GM12891 (cell line): ENCODE measurements at regions not wholly inside any gene's neighbourhood (a gene's known extent, or its start where the extent isn't known, plus 50 kb on each side); places are given as distances from the start of the nearest gene placed in this dataset.
"Not testable (repeated sequence)": the region's sequence is repeated elsewhere in the genome, so short reads cannot be mapped to it uniquely, and the experiment has no call there.

ENCODE experiments used
- DNase-seq: peaks from one replicate; pipeline ENCODE4 v3.0.0; 2011; ENCODE audit warnings: low spot score; ENCODE audit not compliant: insufficient read length
- FAIRE-seq: peaks from 2 replicates; lab custom pipeline; 2011; peaks lifted over from hg19 to GRCh38; lab: Jason Lieb, UNC
- PAX5 ChIP-seq: IDR thresholded peaks from 2 replicates; pipeline ENCODE4 v1.6.1; 2011; ENCODE audit warnings: low read length, moderate library complexity, mild to moderate bottlenecking; ENCODE audit not compliant: insufficient read depth, severe bottlenecking
- POLR2A ChIP-seq: IDR thresholded peaks from 2 replicates; pipeline ENCODE4 v1.6.1; 2011; ENCODE audit warnings: low read depth, low read length, control low read depth
- POLR2AphosphoS5 ChIP-seq: IDR thresholded peaks from 2 replicates; pipeline ENCODE4 v1.6.1; 2011; ENCODE audit warnings: low read depth, low read length, control low read depth
- POU2F2 ChIP-seq: IDR thresholded peaks from 2 replicates; pipeline ENCODE4 v1.6.1; 2011; ENCODE audit warnings: low read depth, mild to moderate bottlenecking, control low read depth, low read length, moderate library complexity
- SPI1 ChIP-seq: IDR thresholded peaks from 2 replicates; pipeline ENCODE4 v1.6.1; 2011; ENCODE audit warnings: low read depth, low read length, control low read depth
- TAF1 ChIP-seq: IDR thresholded peaks from 2 replicates; pipeline ENCODE4 v1.6.1; 2011; ENCODE audit warnings: low read depth, low read length, control low read depth

DNA sequence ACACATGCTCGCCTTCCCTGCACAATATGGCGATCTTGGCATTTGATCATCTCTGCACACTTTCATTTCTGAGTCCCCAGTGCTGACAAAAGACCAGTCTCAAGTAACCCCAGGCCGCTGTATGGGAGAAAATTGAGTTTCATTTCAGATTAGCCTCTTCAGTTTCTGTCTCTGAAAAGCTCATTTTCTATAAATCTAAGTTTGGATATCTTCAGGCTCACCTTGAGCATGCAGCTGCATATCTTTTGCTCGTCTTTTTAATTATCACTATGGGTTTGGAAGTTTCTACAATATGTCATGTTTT, 169.1 kb upstream of the MAST4 start:
- no peak for FAIRE-seq
- TF ChIP-seq PAX5 (no peak), SPI1 (no peak), TAF1 (no peak), POLR2A (no peak), POLR2AphosphoS5 (no peak), POU2F2 (no peak)

DNA sequence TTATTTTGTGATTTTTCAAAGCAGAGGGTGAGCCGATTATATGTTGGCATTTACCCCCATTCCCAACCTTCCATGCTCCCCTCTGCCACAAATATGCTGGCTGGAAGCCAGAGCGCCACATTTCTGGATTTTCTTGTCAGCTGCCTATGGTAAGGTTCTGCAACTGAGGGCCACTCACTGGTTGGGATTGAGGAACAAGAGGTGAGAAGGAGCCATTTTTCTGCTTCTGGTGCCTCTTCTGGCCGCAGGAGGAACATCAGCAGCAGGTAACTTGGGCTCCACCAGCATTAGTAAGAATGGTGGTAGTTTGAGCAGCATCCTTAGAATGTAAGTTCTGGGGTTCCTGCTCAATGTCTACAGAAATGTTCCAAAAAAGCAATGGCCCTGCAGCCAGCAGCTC, 159.5 kb upstream of the MAST4 start:
- TF ChIP-seq POLR2A (no peak), PAX5 (no peak), POLR2AphosphoS5 (no peak), TAF1 (no peak), POU2F2 (no peak), SPI1 (no peak)
- DNase-seq (no peak), FAIRE-seq (no peak)

More for the DNA sequence above, 169.1 kb upstream of the MAST4 start:
- DNase-seq: no peak

DNA sequence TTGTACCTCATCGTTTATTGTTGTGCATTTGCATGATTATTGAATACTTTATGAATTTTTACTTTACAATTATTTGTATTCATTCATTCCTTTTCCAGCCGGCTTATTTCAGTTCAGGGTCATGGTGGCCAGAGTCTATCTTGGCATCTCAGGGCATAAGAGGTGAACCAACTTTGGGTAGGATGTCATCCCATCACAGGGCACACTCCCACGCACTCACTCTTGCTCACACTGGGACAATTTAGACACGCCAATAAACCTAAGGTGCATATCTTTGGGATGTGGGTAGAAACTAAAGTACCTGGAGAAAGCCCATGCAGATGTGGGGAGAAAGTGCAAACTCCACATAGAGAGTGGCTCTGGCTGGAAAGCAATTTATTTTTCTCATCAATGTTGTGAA, 158.1 kb upstream of the MAST4 start:
- no peak for FAIRE-seq
- no peak for DNase-seq
- TF ChIP-seq SPI1 (no peak), TAF1 (no peak), PAX5 (no peak), POLR2AphosphoS5 (no peak), POLR2A (no peak), POU2F2 (no peak)

- FAIRE-seq (no peak), DNase-seq (no peak)
- TF ChIP-seq POLR2A: no peak
- TF ChIP-seq SPI1: no peak
- TF ChIP-seq POLR2AphosphoS5: no peak
- TF ChIP-seq PAX5: no peak
- TF ChIP-seq TAF1: no peak
- TF ChIP-seq POU2F2: no peak
Observed at GRCh38 chr5:66438696-66439095, 157.5 kb upstream of the MAST4 start.

- FAIRE-seq (no peak), DNase-seq (no peak)
- peak; percentile 91 for TF ChIP-seq PAX5
- no peak for TF ChIP-seq TAF1
- TF ChIP-seq POU2F2: no peak
Observed at GRCh38 chr5:66440202-66440680, 156.0 kb upstream of the MAST4 start.

GRCh38 chr5:66441351-66441750, 154.8 kb upstream of the MAST4 start:
- DNase-seq (no peak), FAIRE-seq (no peak)
- TF ChIP-seq POLR2A (no peak), POU2F2 (no peak), TAF1 (no peak), SPI1 (no peak), PAX5 (no peak), POLR2AphosphoS5 (no peak)

GRCh38 chr5:66442951-66443445, 153.2 kb upstream of the MAST4 start:
- TF ChIP-seq POLR2AphosphoS5: no peak
- no peak for TF ChIP-seq POU2F2
- TF ChIP-seq SPI1: no peak
- DNase-seq (no peak), FAIRE-seq (no peak)

DNA sequence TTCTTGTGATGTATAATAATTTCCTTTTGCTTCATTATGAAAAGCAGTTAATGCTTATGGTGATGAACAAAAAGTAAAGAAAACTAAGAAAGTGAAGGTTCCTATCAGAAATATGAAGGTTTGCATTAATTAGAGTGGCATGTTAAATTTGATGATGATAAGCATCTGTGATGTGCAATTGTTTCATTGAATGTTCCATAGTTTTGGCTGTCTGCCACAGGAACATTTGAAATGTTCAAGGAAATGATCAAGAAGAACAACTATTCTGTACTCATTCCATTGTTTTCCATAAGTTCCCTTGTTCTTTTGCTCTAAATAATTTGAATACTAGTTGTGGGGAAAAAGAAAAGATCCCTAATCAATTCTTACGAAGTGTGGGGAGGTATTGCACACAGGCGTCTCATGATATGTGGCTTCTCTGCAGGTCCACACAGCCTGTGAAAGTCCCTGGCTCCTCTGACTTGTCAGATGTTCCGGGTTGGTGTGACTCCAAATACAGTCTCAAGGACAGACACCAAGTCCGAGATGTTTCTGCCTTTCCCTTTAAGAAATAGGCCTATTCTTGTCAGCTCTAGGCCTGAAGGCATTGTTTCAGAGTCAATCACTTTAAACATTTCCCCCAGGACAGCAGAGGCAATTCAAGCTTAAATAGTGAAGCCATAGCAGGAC, 152.6 kb upstream of the MAST4 start:
- no peak for DNase-seq
- no peak for FAIRE-seq
- no peak for TF ChIP-seq POLR2A
- no peak for TF ChIP-seq TAF1
- no peak for TF ChIP-seq POU2F2
- TF ChIP-seq SPI1: no peak
- no peak for TF ChIP-seq PAX5
- no peak for TF ChIP-seq POLR2AphosphoS5

- not testable (repeated sequence) for FAIRE-seq, DNase-seq
Observed at GRCh38 chr5:66448070-66448469, 148.1 kb upstream of the MAST4 start.

- TF ChIP-seq PAX5 (no peak), POU2F2 (no peak), POLR2A (no peak), SPI1 (no peak)
- DNase-seq (no peak), FAIRE-seq (no peak)
Observed at GRCh38 chr5:66450237-66450636, 146.0 kb upstream of the MAST4 start.

- DNase-seq (no peak), FAIRE-seq (no peak)
- TF ChIP-seq POLR2A: no peak
- no peak for TF ChIP-seq POLR2AphosphoS5
- TF ChIP-seq SPI1: no peak
- no peak for TF ChIP-seq TAF1
- TF ChIP-seq PAX5: no peak
- no peak for TF ChIP-seq POU2F2
Observed at GRCh38 chr5:66450988-66451387, 145.2 kb upstream of the MAST4 start.
